RWPE2 (cell line): ENCODE measurements at regions not wholly inside any gene's neighbourhood (a gene's known extent, or its start where the extent isn't known, plus 50 kb on each side); places are given as distances from the start of the nearest gene placed in this dataset.

ENCODE experiments used
- ATAC-seq: fragments of 200-7000 bp; cut with Tn5 transposase; 3 replicates; pipeline ENCODE4 v1.9.1; 2021; ENCODE audit warnings: low read depth
- DNase-seq: peaks from one replicate; pipeline ENCODE4 v3.0.0-alpha.2; 2020; ENCODE audit warnings: low spot score
- H3K27ac ChIP-seq: fragments of 450-650 bp; 2 replicates; pipeline ENCODE4 v1.5.1; 2017; ENCODE audit warnings: mild to moderate bottlenecking; ENCODE audit not compliant: poor library complexity, severe bottlenecking
- H3K27me3 ChIP-seq: fragments of 250-450 bp; sonication (Bioruptor Pico); 2 replicates; pipeline ENCODE4 v1.5.1; 2021; ENCODE audit warnings: mild to moderate bottlenecking, moderate library complexity; ENCODE audit not compliant: insufficient read depth, poor library complexity, severe bottlenecking
- H3K36me3 ChIP-seq: fragments of 250-450 bp; sonication (Bioruptor Pico); 2 replicates; pipeline ENCODE4 v1.5.1; 2020; ENCODE audit warnings: low read depth, mild to moderate bottlenecking, moderate library complexity
- H3K4me1 ChIP-seq: fragments of 250-450 bp; sonication (Bioruptor Pico); 2 replicates; pipeline ENCODE4 v1.5.1; 2021; ENCODE audit warnings: mild to moderate bottlenecking, moderate library complexity; ENCODE audit not compliant: insufficient read depth, poor library complexity, severe bottlenecking
- H3K4me3 ChIP-seq: fragments of 250-450 bp; sonication (Bioruptor Pico); 2 replicates; pipeline ENCODE4 v1.5.1; 2021; ENCODE audit warnings: mild to moderate bottlenecking, moderate library complexity; ENCODE audit not compliant: severe bottlenecking
- H3K9me3 ChIP-seq: fragments of 250-450 bp; sonication (Bioruptor Pico); 2 replicates; pipeline ENCODE4 v1.5.1; 2021; ENCODE audit warnings: mild to moderate bottlenecking, moderate library complexity; ENCODE audit not compliant: severe bottlenecking
- TF ChIP-seq, protein P1 (sequence below): fragments of 450-650 bp; IDR thresholded peaks from one replicate; pipeline ENCODE4 v1.5.1; 2017; ENCODE audit warnings: mild to moderate bottlenecking, moderate library complexity; ENCODE audit not compliant: poor library complexity, severe bottlenecking

- Histone ChIP-seq H3K27ac (no peak overlapping the region), H3K27me3 (no peaks in the 10 kb centered on the region), H3K36me3 (no peaks in the 10 kb centered on the region), H3K4me1 (no peaks in the 10 kb centered on the region), H3K9me3 (no peaks in the 10 kb centered on the region), H3K4me3 (no peak overlapping the region)
- ATAC-seq (no peak), DNase-seq (no peak)
- TF ChIP-seq, protein P1, sequence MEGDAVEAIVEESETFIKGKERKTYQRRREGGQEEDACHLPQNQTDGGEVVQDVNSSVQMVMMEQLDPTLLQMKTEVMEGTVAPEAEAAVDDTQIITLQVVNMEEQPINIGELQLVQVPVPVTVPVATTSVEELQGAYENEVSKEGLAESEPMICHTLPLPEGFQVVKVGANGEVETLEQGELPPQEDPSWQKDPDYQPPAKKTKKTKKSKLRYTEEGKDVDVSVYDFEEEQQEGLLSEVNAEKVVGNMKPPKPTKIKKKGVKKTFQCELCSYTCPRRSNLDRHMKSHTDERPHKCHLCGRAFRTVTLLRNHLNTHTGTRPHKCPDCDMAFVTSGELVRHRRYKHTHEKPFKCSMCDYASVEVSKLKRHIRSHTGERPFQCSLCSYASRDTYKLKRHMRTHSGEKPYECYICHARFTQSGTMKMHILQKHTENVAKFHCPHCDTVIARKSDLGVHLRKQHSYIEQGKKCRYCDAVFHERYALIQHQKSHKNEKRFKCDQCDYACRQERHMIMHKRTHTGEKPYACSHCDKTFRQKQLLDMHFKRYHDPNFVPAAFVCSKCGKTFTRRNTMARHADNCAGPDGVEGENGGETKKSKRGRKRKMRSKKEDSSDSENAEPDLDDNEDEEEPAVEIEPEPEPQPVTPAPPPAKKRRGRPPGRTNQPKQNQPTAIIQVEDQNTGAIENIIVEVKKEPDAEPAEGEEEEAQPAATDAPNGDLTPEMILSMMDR, result no peak
Observed at GRCh38 chr5:92459654-92460053, 1076.5 kb upstream of the ARRDC3 start.

DNA sequence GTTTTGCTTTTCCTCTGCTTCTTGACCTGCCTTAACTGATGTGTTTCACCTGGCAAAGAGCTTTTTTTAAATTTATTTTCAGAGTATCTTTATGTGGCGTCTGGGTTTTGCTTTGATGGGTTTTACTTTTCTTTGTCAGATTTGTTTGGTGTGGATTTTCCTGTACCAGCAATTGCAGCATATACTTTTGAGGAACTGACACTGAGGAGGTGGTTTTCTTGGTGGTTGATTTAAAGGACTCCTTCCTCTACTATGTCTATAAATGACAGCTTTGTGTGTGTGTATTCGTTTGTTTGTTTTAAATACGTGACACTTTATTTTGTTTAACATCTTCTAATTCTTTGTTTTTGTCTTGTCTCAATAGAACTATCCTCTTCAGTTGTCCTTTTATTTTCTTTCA, 1071.9 kb upstream of the ARRDC3 start:
- Histone ChIP-seq H3K36me3 (no peaks in the 10 kb centered on the region), H3K4me1 (no peaks in the 10 kb centered on the region), H3K27me3 (no peaks in the 10 kb centered on the region), H3K4me3 (no peak overlapping the region), H3K27ac (no peak overlapping the region), H3K9me3 (no peaks in the 10 kb centered on the region)
- TF ChIP-seq, protein P1, result no peak
- no peak for DNase-seq
- ATAC-seq, result no peak

- Histone ChIP-seq H3K27ac (no peak overlapping the region), H3K27me3 (no peaks in the 10 kb centered on the region), H3K4me3 (no peak overlapping the region), H3K4me1 (no peaks in the 10 kb centered on the region), H3K36me3 (no peaks in the 10 kb centered on the region), H3K9me3 (no peaks in the 10 kb centered on the region)
- TF ChIP-seq, protein P1, result no peak
- no peak for ATAC-seq
- no peak for DNase-seq
Observed at GRCh38 chr5:92444888-92445287, 1061.8 kb upstream of the ARRDC3 start.

GRCh38 chr5:92435781-92436180, 1052.7 kb upstream of the ARRDC3 start:
- no peaks in the 10 kb centered on the region for H3K4me1 ChIP-seq
- no peaks in the 10 kb centered on the region for H3K27me3 ChIP-seq
- H3K4me3 ChIP-seq, result no peak overlapping the region
- ATAC-seq (no peak), DNase-seq (no peak)
- H3K9me3 ChIP-seq, result peaks cover 14% of the 10 kb centered on the region
- TF ChIP-seq, protein P1, result no peak
- H3K36me3 ChIP-seq, result 0 out of 2 replicates have a peak, but pooled peaks cover 3% of the 10 kb centered on the region
- H3K27ac ChIP-seq, result no peak overlapping the region

- Histone ChIP-seq H3K27me3 (no peaks in the 10 kb centered on the region), H3K9me3 (peaks cover 7% of the 10 kb centered on the region), H3K4me1 (no peaks in the 10 kb centered on the region), H3K27ac (no peak overlapping the region), H3K4me3 (no peak overlapping the region), H3K36me3 (0 out of 2 replicates have a peak, but pooled peaks cover 3% of the 10 kb centered on the region)
- DNase-seq (no peak), ATAC-seq (no peak)
- TF ChIP-seq, protein P1, result no peak
Observed at GRCh38 chr5:92429646-92430045, 1046.5 kb upstream of the ARRDC3 start.
